Thymus (tissue), 11 donors: ENCODE measurements at regions not wholly inside any gene's neighbourhood (a gene's known extent, or its start where the extent isn't known, plus 50 kb on each side); places are given as distances from the start of the nearest gene placed in this dataset.

Source experiments
- DNase-seq, 9 donors: peaks; one replicate each; pipeline ENCODE4 v3.0.0-alpha.2; 2013; ENCODE audit warnings: low spot score in 9 of 9, low read depth in 6 of 9, missing footprints in 1 of 9
- H3K27ac ChIP-seq, 2 donors: one replicate each; pipeline ENCODE4 v1.5.1; 2013; ENCODE audit warnings: control low read depth in 1 of 2, low read depth in 1 of 2, low read length in 1 of 2, mild to moderate bottlenecking in 1 of 2, moderate library complexity in 1 of 2
- H3K27me3 ChIP-seq, 2 donors: one replicate each; pipeline ENCODE4 v1.5.1; 2013; ENCODE audit warnings: low read length in 1 of 2; ENCODE audit not compliant: control insufficient read depth in 2 of 2, insufficient read depth in 1 of 2
- H3K36me3 ChIP-seq, 2 donors: one replicate each; pipeline ENCODE4 v1.5.1; 2013; ENCODE audit warnings: low read length in 1 of 2, mild to moderate bottlenecking in 1 of 2, moderate library complexity in 1 of 2; ENCODE audit not compliant: control insufficient read depth in 2 of 2, insufficient read depth in 2 of 2
- H3K4me1 ChIP-seq, 2 donors: one replicate each; pipeline ENCODE4 v1.5.1; 2013; ENCODE audit warnings: low read length in 2 of 2; ENCODE audit not compliant: control insufficient read depth in 2 of 2, insufficient read depth in 2 of 2
- H3K4me3 ChIP-seq, 2 donors: one replicate each; pipeline ENCODE4 v1.5.1; 2013; ENCODE audit warnings: low read length in 2 of 2, control low read depth in 1 of 2, mild to moderate bottlenecking in 1 of 2
- H3K9me3 ChIP-seq, 2 donors: one replicate each; pipeline ENCODE4 v1.5.1; 2013; ENCODE audit warnings: low read length in 1 of 2, mild to moderate bottlenecking in 1 of 2; ENCODE audit not compliant: control insufficient read depth in 2 of 2, insufficient read depth in 1 of 2
- WGBS: extraction: QIAGEN DNeasy Blood & Tissue Kit; methylation state at CpG from one replicate; pipeline ENCODE4 v1.1.7; 2013; 5-methylcytosine and 5-hydroxymethylcytosine counted together
- donor health status: healthy.

DNA sequence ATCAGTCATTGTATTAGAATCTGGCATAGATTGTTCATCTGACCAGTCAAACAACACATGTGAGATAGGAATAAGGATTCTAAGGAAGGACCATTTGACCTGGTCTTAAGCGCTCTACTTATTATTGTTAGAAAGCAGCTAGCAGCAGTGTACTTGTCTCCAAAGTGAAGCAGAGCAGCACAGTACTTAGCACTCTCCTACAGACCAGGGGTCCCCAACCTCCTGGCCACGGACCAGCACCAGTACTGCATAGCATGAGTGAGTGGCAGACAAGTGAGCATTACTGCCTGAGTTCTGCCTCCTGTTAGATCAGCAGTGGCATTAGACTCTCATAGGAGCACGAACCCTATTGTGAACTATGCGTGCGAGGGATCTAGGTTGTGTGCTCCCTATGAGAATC is 135.9 kb upstream of the SPRY1 start:
- DNase-seq: no peak
- no peak overlapping the region for H3K27ac ChIP-seq
- no peak overlapping the region for H3K4me3 ChIP-seq
- 96% methylated on average over 5 of the region's 5 CpGs for WGBS
- no peaks in the 10 kb centered on the region for H3K27me3 ChIP-seq
- H3K36me3 ChIP-seq: no peaks in the 10 kb centered on the region
- H3K9me3 ChIP-seq: no peaks in the 10 kb centered on the region
- H3K4me1 ChIP-seq: peaks cover 4 to 17% of the 10 kb centered on the region in 2 donors

GRCh38 chr4:123262080-123262479 is 134.5 kb upstream of the SPRY1 start:
- Histone ChIP-seq H3K9me3 (no peaks in the 10 kb centered on the region), H3K27me3 (no peaks in the 10 kb centered on the region), H3K4me1 (peaks cover 4 to 17% of the 10 kb centered on the region in 2 donors), H3K27ac (no peak overlapping the region), H3K4me3 (no peak overlapping the region), H3K36me3 (no peaks in the 10 kb centered on the region)
- no peak for DNase-seq
- WGBS: 97% methylated on average over 3 of the region's 3 CpGs

DNA sequence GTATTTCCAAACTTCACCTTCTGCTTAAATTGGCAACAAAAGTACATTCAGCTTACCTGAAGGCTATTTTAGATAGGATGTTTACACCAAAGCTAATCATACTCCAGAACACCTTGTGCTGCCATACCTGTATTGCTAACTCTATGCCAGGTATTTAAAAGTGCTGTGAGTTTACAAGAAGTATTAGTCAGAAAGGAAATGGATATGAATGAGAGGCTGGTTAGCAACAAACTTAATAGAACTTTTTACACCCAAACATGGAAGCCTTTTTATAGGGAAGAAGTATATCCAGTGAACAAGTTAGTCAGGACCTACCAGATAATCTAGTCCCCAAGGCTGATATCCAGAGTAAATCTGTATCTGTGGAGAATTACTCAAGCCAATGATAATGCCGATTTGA is 131.2 kb upstream of the SPRY1 start:
- DNase-seq: no peak
- Histone ChIP-seq H3K9me3 (no peaks in the 10 kb centered on the region), H3K36me3 (no peaks in the 10 kb centered on the region), H3K4me1 (peaks cover 0 to 3% of the 10 kb centered on the region in 2 donors), H3K27me3 (no peaks in the 10 kb centered on the region), H3K27ac (no peak overlapping the region), H3K4me3 (no peak overlapping the region)
- WGBS: 96% methylated on average over 1 of the region's 1 CpG

- Histone ChIP-seq H3K4me1 (no peaks in the 10 kb centered on the region), H3K27ac (no peak overlapping the region), H3K27me3 (no peaks in the 10 kb centered on the region), H3K9me3 (no peaks in the 10 kb centered on the region), H3K4me3 (no peak overlapping the region), H3K36me3 (no peaks in the 10 kb centered on the region)
- DNase-seq: no peak
These were observed 130.4 kb upstream of the SPRY1 start for GRCh38 chr4:123266221-123266620.

DNA sequence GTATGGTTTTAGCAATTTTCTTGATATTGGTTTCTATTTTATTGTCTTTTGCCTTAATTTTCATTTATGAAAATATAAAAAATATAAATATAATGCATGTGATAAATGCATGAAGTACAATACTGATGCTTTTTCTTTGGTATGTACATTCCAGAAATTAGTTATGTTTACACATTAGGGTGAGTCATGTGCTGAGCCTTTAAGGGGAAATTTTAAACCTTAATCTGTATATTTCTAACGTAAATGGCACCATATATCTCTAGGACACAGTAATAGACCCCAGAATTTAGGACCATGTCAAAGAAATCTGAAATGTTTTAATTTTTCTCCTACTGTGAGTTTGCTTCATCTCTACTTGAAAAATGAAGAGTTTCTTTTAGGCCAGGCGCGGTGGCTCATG is 117.8 kb upstream of the SPRY1 start:
- no peaks in the 10 kb centered on the region for H3K4me1 ChIP-seq
- no peaks in the 10 kb centered on the region for H3K36me3 ChIP-seq
- H3K27me3 ChIP-seq: no peaks in the 10 kb centered on the region
- 95% methylated on average over 3 of the region's 3 CpGs for WGBS
- no peak for DNase-seq
- no peak overlapping the region for H3K4me3 ChIP-seq
- H3K27ac ChIP-seq: no peak overlapping the region
- no peaks in the 10 kb centered on the region for H3K9me3 ChIP-seq

GRCh38 chr4:123283371-123283895 is 113.2 kb upstream of the SPRY1 start:
- Histone ChIP-seq H3K4me3 (no peak overlapping the region), H3K9me3 (no peaks in the 10 kb centered on the region), H3K36me3 (no peaks in the 10 kb centered on the region), H3K27ac (no peak overlapping the region), H3K4me1 (peaks cover 2 to 7% of the 10 kb centered on the region in 2 donors), H3K27me3 (no peaks in the 10 kb centered on the region)
- DNase-seq: no peak
- WGBS: 98% methylated on average over 3 of the region's 3 CpGs

DNA sequence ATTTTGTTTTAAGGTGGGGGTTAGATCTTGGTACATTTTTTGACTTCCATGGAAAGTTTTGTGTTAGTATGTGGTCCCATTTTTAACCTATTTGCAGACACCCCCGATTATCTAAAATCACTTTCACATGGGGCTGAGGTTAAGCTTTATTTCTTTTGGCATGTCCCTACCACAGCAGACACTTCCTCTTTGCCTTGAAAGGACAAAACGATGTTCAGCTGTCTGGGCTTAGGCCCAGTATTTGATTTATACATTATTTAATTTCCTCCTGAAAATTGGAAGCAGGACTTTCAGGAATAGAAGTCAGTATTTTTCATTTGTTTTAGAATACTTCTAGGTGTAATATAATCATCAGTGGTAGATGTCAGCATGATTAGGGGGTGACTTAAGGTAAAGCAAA is 112.4 kb upstream of the SPRY1 start:
- 5% methylated on average over 2 of the region's 2 CpGs for WGBS
- Histone ChIP-seq H3K27me3 (no peaks in the 10 kb centered on the region), H3K36me3 (no peaks in the 10 kb centered on the region), H3K4me1 (peaks cover 2 to 7% of the 10 kb centered on the region in 2 donors), H3K4me3 (no peak overlapping the region), H3K27ac (no peak overlapping the region), H3K9me3 (no peaks in the 10 kb centered on the region)
- DNase-seq: no peak

GRCh38 chr4:123286903-123287466 is 109.6 kb upstream of the SPRY1 start:
- no peak for DNase-seq
- no peak overlapping the region for H3K27ac ChIP-seq
- H3K4me1 ChIP-seq: peaks cover 2 to 7% of the 10 kb centered on the region in 2 donors
- WGBS: 95% methylated on average over 2 of the region's 2 CpGs
- H3K27me3 ChIP-seq: no peaks in the 10 kb centered on the region
- H3K36me3 ChIP-seq: no peaks in the 10 kb centered on the region
- no peak overlapping the region for H3K4me3 ChIP-seq
- peaks cover 0 to 4% of the 10 kb centered on the region in 2 donors for H3K9me3 ChIP-seq

DNA sequence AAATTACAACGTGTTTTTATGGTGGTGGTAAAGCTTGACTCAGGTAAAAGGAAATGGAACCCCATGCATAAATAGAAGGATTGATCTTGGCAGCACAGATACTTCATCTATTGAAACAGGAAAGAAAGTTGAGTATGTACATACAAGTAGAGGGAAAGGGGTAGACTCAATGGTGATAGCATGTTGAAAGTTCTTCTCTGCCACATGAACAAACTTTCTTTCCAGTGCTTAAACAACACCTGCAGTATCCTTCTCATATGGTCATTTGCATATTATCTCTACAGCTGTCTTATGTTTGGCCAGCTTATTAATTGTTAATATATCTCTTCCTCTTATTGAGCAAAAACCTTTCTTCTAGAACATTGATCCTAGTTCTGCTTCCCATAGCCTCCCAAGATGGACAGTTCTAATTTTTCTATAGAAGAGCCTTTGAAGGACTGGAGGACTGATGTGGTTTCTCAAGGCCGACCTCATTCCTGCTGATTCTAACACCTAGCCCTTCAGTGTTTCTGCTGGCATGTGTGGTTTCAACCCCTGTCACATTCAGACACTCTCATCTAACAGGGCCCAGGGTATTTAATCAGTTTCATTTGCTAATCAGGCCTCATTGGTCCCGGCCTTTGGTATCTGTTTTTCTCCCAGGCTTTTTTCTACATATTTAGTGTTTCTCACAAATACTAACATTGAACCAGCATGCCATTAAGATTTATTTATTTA is 108.1 kb upstream of the SPRY1 start:
- DNase-seq: no peak
- Histone ChIP-seq H3K27me3 (no peaks in the 10 kb centered on the region), H3K9me3 (peaks cover 5 to 17% of the 10 kb centered on the region in 2 donors), H3K4me1 (peaks cover 2 to 11% of the 10 kb centered on the region in 2 donors), H3K27ac (no peak overlapping the region), H3K36me3 (peaks cover 0 to 8% of the 10 kb centered on the region in 2 donors), H3K4me3 (no peak overlapping the region)
- 91% methylated on average over 3 of the region's 3 CpGs for WGBS
